Nephron (organoid): ENCODE measurements at regions not wholly inside any gene's neighbourhood (a gene's known extent, or its start where the extent isn't known, plus 50 kb on each side); places are given as distances from the start of the nearest gene placed in this dataset.

Experiments
- H3K27ac Mint-ChIP-seq, 3 experiments: 2 replicates each; pipeline ENCODE4 v1.8.0; 2020; ENCODE audit warnings: mixed read lengths in 3 of 3, mild to moderate bottlenecking in 2 of 3, moderate library complexity in 1 of 3
- H3K27me3 Mint-ChIP-seq: 2 replicates; pipeline ENCODE4 v1.8.0; 2021; ENCODE audit warnings: low read depth, mild to moderate bottlenecking, moderate library complexity, mixed read lengths
- H3K36me3 Mint-ChIP-seq: 2 replicates; pipeline ENCODE4 v1.8.0; 2020; ENCODE audit warnings: low read depth, mixed read lengths
- H3K4me1 Mint-ChIP-seq: 2 replicates; pipeline ENCODE4 v1.8.0; 2020; ENCODE audit warnings: mixed read lengths
- H3K4me3 Mint-ChIP-seq, 3 experiments: 2 replicates each; pipeline ENCODE4 v1.8.0; 2020; ENCODE audit warnings: mild to moderate bottlenecking in 3 of 3, mixed read lengths in 3 of 3, moderate library complexity in 2 of 3
- H3K9me3 Mint-ChIP-seq: 2 replicates; pipeline ENCODE4 v1.8.0; 2020; ENCODE audit warnings: mixed read lengths
- CTCF ChIP-seq, 3 experiments: fragments of 200-600 bp; sonication (generic); IDR thresholded peaks; one replicate each; pipeline ENCODE4 v1.5.0; 2021; ENCODE audit warnings: antibody characterized with exemption in 3 of 3; ENCODE audit not compliant: unreplicated experiment in 3 of 3

GRCh38 chr9:16316911-16317817 is 553.3 kb downstream of the BNC2 start:
- no peak overlapping the region for H3K4me3 Mint-ChIP-seq
- H3K36me3 Mint-ChIP-seq: no peaks in the 10 kb centered on the region
- no peaks in the 10 kb centered on the region for H3K27me3 Mint-ChIP-seq
- H3K9me3 Mint-ChIP-seq: no peaks in the 10 kb centered on the region
- TF ChIP-seq CTCF (IDR thresholded peaks at IDR 0.05; ENCODE audit: unreplicated experiment in 3 of 3): no peak
- H3K27ac Mint-ChIP-seq: peak overlapping the region; percentile 43 to 95 (median 93)
- H3K4me1 Mint-ChIP-seq: peaks cover 70% of the 10 kb centered on the region

- no peak overlapping the region for H3K4me3 Mint-ChIP-seq
- peaks cover 3% of the 10 kb centered on the region for H3K27me3 Mint-ChIP-seq
- no peaks in the 10 kb centered on the region for H3K36me3 Mint-ChIP-seq
- TF ChIP-seq CTCF (IDR thresholded peaks at IDR 0.05; ENCODE audit: unreplicated experiment in 3 of 3): no peak
- peaks cover under 1% of the 10 kb centered on the region for H3K9me3 Mint-ChIP-seq
- peaks cover 60% of the 10 kb centered on the region for H3K4me1 Mint-ChIP-seq
- H3K27ac Mint-ChIP-seq: peak overlapping the region in 2 of 3 experiments; percentile 93 to 95
These were observed 551.9 kb downstream of the BNC2 start for GRCh38 chr9:16318516-16319060.

GRCh38 chr9:16319646-16320045 is 550.8 kb downstream of the BNC2 start:
- H3K27ac Mint-ChIP-seq: peak overlapping the region in 2 of 3 experiments; percentile 27 to 93
- no peaks in the 10 kb centered on the region for H3K36me3 Mint-ChIP-seq
- peaks cover 53% of the 10 kb centered on the region for H3K4me1 Mint-ChIP-seq
- H3K27me3 Mint-ChIP-seq: peaks cover 3% of the 10 kb centered on the region
- H3K9me3 Mint-ChIP-seq: peaks cover 3% of the 10 kb centered on the region
- TF ChIP-seq CTCF (IDR thresholded peaks at IDR 0.05; ENCODE audit: unreplicated experiment in 3 of 3): no peak
- no peak overlapping the region for H3K4me3 Mint-ChIP-seq

- Mint-ChIP-seq H3K9me3 (peaks cover 3% of the 10 kb centered on the region), H3K4me1 (peaks cover 45% of the 10 kb centered on the region), H3K27ac (peak overlapping the region in 2 of 3 experiments; percentile 89 to 93), H3K4me3 (no peak overlapping the region), H3K27me3 (peaks cover 3% of the 10 kb centered on the region), H3K36me3 (no peaks in the 10 kb centered on the region)
- no peak for TF ChIP-seq CTCF (IDR thresholded peaks at IDR 0.05; ENCODE audit: unreplicated experiment in 3 of 3)
These were observed 550.0 kb downstream of the BNC2 start for GRCh38 chr9:16320338-16320902.

- Mint-ChIP-seq H3K4me1 (peaks cover 39% of the 10 kb centered on the region), H3K36me3 (no peaks in the 10 kb centered on the region), H3K4me3 (no peak overlapping the region), H3K27ac (peak overlapping the region in 2 of 3 experiments; percentile 89 to 93), H3K9me3 (peaks cover 3% of the 10 kb centered on the region), H3K27me3 (peaks cover 3% of the 10 kb centered on the region)
- no peak for TF ChIP-seq CTCF (IDR thresholded peaks at IDR 0.05; ENCODE audit: unreplicated experiment in 3 of 3)
These were observed 548.9 kb downstream of the BNC2 start for GRCh38 chr9:16321461-16322119.
